Stimulated activated naive CD8-positive, alpha-beta T cell treated with anti-CD3 and anti-CD28 coated beads, Interleukin-15, Interleukin-2, amounts not matched to agents 100 U/mL and 50 U/mL, for 24 hours (primary cell): ENCODE measurements at regions not wholly inside any gene's neighbourhood (a gene's known extent, or its start where the extent isn't known, plus 50 kb on each side); places are given as distances from the start of the nearest gene placed in this dataset.

Experiments
- ATAC-seq: fragments of 150-1000 bp; cut with Tn5 transposase; one replicate; pipeline ENCODE4 v1.10.0; 2021
- DNase-seq: peaks from one replicate; pipeline ENCODE4 v3.0.0; 2021

GRCh38 chr2:145692971-145693478, 1173.1 kb upstream of the ZEB2 start:
- ATAC-seq (peak; percentile 59), DNase-seq (no peak)

GRCh38 chr2:145691659-145692058, 1171.7 kb upstream of the ZEB2 start:
- peak; percentile 9 for ATAC-seq

GRCh38 chr2:145690183-145690778, 1170.4 kb upstream of the ZEB2 start:
- ATAC-seq (no peak), DNase-seq (no peak)

More at GRCh38 chr2:145691659-145692058, 1171.7 kb upstream of the ZEB2 start:
- DNase-seq: no peak

GRCh38 chr2:145689277-145689676, 1169.4 kb upstream of the ZEB2 start:
- DNase-seq: no peak

DNA sequence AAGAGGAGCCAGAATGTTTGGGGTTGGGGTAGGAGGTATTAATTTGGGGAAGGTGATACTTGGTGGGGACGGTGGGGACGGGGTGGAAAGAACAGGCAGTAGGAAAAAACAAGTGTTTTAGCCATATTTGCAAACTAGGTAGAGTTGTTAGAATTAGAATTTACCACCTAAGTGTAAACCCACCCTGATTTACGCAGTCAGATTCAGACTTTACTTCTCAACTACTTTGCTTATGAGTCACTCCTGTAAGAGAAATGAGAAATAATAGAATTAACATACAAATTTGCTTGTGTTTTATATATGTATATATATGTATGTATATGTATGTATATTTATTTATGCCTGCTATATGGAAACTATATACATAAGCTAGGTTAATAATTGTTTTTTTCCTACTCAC, 1168.2 kb upstream of the ZEB2 start:
- no peak for DNase-seq
- ATAC-seq: no peak

More at GRCh38 chr2:145689277-145689676, 1169.4 kb upstream of the ZEB2 start:
- no peak for ATAC-seq

- DNase-seq: no peak
- no peak for ATAC-seq
Observed at GRCh38 chr2:145687442-145688134, 1167.7 kb upstream of the ZEB2 start.

DNA sequence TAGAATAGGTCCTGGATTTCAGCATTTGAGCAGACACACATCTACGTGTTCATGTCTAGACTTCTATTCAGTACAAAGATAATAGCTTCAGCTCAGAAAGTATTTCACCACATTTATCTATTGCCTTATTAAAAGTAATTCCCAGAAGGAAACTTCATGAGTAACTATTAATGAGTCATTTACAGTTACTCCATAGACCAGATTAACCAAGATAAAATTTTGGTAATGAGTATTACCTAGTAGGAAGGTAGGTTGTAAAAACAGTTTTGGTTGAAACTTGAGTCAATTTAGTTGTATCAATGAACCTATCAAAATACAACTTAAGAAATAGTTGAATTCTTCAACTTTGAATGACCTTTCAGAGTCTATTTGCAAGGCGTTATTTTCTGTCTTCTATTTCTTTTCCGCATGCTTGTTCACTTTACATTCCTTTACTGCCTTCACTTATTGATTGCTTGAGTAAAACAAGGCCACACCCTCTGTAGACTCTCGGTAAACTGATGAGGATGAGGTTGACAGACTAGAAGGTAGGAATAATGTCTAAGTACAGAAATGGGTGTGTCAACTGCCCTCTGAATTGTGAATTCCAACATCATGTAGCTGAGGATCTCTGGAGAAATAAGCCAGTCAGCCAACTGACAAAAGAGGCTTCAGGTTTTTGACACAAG, 1165.6 kb upstream of the ZEB2 start:
- no peak for ATAC-seq
- DNase-seq: no peak

- ATAC-seq (no peak), DNase-seq (no peak)
Observed at GRCh38 chr2:145682546-145683157, 1162.7 kb upstream of the ZEB2 start.

DNA sequence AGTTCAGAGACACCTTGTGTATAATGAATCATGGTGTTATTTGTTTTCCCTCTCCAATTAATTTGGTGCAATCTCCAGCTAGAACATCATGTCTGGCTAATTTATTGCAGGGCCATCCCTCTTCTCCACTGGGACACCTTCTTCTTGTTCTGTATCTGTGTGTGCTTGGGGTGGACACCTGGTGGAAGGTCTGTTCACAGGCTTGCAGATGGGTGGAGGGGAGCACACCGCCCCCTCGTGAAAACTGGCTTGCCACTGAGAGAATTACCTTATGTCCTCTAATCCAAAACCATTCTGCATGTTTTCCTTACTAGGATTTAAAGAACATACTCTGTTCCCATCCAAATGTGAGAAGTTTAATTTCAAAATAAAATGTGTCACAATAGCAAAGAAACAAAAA, 1160.4 kb upstream of the ZEB2 start:
- DNase-seq (no peak), ATAC-seq (no peak)

GRCh38 chr2:145677371-145677770, 1157.5 kb upstream of the ZEB2 start:
- ATAC-seq (no peak), DNase-seq (no peak)

- no peak for DNase-seq
Observed at GRCh38 chr2:145674705-145675104, 1154.8 kb upstream of the ZEB2 start.

GRCh38 chr2:145669301-145669700, 1149.4 kb upstream of the ZEB2 start:
- DNase-seq: no peak
- no peak for ATAC-seq

More at GRCh38 chr2:145674705-145675104, 1154.8 kb upstream of the ZEB2 start:
- ATAC-seq: no peak

DNA sequence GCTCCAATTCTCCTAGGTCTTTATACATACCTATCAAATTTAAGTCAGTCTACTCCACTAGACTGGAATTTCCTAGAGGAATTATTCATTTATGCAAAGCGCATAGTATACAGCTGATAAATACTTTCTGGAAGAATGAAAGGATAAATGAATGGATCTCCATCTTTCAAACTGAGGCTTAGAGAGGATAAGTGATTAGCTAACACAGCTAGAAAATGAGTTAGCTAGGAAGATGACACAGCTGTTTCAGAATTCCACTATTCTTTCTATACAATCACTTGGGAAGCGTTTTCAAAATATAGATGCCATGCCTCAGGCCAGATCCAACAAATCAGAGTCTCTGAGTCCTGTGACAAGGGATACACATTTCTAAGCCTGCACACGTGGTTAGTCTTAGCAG, 1146.6 kb upstream of the ZEB2 start:
- no peak for ATAC-seq

GRCh38 chr2:145657265-145657664, 1137.3 kb upstream of the ZEB2 start:
- ATAC-seq (no peak), DNase-seq (no peak)

More for the DNA sequence above, 1146.6 kb upstream of the ZEB2 start:
- DNase-seq: no peak

DNA sequence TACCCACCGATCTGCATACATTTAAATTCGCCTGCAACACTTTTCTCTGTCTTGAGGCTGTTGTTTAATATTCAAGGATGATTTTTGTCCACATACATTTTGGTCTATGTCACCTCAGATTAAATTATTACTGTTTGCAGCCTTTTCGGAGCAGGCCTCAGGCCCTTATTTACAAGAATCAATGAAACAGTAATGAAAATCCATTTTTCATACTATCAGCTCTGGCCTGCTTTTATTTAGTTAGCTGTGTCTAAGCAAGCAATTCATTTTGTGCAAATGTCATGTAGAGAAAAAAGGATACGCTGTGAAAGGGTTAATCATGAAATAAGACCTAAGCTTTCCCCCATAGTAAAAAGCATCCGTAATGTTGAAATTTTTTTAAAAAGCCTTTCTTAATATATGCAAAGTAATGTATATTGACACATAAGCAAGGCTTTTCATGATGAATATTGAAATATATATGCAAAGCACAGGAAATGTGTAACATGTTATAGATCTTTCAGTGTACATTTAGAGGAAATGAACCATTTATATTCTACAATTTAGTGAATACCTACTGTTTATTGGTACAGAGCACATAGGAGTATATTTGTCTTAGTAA, 1135.3 kb upstream of the ZEB2 start:
- DNase-seq (no peak), ATAC-seq (no peak)

DNA sequence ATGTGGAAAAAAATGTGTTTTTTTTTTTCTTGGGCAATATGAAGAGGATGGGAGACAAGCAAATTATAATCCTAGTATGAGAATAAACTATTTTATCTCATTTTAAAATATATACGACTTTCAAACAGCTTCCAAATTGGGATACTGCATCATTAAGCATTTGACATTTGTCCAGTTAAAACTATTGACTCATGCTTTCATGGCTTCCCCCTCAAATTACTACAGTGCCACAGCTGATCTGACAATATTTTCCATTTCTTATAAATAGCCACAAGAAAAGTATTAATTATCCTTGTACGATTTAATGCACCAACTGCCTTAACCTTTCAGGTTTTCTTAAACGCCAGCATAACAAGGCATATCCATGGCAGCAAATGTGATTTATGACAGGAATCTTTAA, 1134.8 kb upstream of the ZEB2 start:
- DNase-seq (no peak), ATAC-seq (no peak)

DNA sequence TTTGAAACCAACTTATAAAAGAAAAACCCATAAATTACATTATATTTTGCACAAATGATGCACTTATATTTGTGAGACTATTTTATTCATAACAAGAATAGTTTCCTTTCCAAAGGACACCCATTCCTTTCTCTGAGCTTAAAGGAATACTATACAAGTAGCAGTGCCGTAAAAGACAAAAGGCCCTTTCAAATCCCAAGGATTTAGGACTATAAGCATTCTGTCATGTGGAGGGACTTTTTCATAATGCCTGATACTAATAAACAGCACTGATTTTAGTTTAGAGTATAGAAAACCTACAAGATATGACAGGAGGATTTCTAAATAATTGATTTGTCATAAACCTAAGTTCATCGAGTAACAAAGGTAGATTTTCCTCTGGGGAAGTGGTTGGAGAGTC, 1134.2 kb upstream of the ZEB2 start:
- DNase-seq: no peak
- no peak for ATAC-seq

GRCh38 chr2:145653553-145653952, 1133.6 kb upstream of the ZEB2 start:
- ATAC-seq (no peak), DNase-seq (no peak)

DNA sequence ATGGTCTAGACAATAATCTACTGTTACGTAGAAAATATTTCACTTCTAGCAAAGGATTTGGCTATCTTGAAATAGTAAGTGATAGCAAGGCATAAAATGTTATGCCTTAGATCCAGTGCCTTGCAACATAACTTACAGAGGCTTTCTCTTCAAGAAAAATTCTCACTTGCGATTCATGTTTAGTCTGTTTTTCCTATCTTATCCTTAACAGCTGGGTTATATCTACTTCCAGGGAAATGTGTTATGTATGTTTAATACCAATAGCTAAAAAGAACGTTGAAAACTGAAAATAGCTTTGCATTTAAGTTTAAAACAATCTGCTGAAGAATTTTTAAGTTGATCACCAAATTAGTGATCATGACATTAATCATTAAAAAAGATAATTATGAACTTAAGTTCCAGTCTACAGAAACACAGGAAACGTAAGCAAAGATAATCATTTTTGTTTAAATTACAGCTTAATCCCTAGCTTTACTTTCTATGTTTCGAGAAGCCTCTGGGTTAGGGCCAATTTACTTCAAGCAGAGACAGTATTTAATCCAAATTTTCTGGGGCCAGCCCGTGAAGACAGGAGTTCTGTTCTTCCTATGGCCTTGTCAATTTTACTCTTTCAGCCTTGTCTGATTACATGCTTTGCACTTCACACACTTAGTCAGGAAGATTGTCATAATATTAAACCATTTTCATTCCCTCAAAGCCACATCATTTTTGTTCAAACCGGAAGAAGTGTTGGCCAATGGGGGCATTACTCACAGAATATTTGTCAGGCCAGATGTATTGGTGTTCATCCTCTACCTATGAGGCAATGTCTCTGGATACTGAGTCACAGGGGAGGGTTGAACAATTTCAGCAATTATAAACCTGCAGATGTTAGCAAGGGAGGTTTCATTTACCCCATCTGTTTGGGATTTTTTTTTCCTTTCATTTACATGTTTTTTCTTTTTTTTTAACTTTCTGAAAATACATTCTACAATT, 1132.9 kb upstream of the ZEB2 start:
- no peak for DNase-seq
- no peak for ATAC-seq

GRCh38 chr2:145652036-145652435, 1132.1 kb upstream of the ZEB2 start:
- DNase-seq: no peak
- ATAC-seq: no peak

GRCh38 chr2:145650226-145650625, 1130.3 kb upstream of the ZEB2 start:
- DNase-seq (no peak), ATAC-seq (no peak)
